SH-SY5Y (cell line): ENCODE measurements at regions not wholly inside any gene's neighbourhood (a gene's known extent, or its start where the extent isn't known, plus 50 kb on each side); places are given as distances from the start of the nearest gene placed in this dataset.

Experiments used
- GATA2 ChIP-seq: IDR thresholded peaks from 2 replicates; pipeline ENCODE4 v1.6.1; 2011; ENCODE audit warnings: mild to moderate bottlenecking, low read depth, low read length
- GATA3 ChIP-seq: IDR thresholded peaks from 2 replicates; pipeline ENCODE4 v1.6.1; 2011; ENCODE audit warnings: low read depth, mild to moderate bottlenecking, low read length, moderate library complexity

DNA sequence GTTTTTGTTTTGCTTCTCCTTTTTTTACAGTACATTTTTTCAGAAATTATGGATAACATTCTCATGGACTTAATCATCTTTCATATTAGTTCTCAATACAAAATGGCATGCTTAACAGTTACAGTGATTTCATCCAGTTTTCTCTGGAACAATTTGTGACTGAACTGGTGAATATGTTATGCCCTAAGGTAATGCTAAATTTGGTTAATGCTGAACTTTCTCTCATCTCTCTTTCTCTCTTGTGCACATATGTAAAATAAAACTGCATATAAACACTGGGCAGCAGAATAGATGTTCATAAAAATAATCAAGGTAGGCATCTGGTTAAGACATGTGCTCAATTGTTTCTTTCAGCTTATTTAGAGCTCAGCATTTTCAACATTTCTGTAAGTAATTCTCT is 196.3 kb upstream of the TMEFF2 start:
- TF ChIP-seq GATA3, result no peak
- no peak for TF ChIP-seq GATA2
